OCI-LY1 (cell line): ENCODE measurements at regions not wholly inside any gene's neighbourhood (a gene's known extent, or its start where the extent isn't known, plus 50 kb on each side); places are given as distances from the start of the nearest gene placed in this dataset.

Source experiments
- EZH2 ChIP-seq: fragments of 200-600 bp; sonication (generic), shearing (Covaris generic); IDR thresholded peaks from 2 replicates; pipeline ENCODE4 v1.8.0; 2017; ENCODE audit warnings: borderline replicate concordance, mixed run types, mild to moderate bottlenecking, antibody characterized with exemption, low read length, moderate library complexity, mixed read lengths
- TF ChIP-seq, protein P1 (sequence below): fragments of 200-600 bp; sonication (generic), shearing (Covaris generic); IDR thresholded peaks from 2 replicates; pipeline ENCODE4 v1.5.1; 2017; ENCODE audit warnings: mild to moderate bottlenecking, antibody characterized with exemption, low read length, moderate library complexity, mixed read lengths

DNA sequence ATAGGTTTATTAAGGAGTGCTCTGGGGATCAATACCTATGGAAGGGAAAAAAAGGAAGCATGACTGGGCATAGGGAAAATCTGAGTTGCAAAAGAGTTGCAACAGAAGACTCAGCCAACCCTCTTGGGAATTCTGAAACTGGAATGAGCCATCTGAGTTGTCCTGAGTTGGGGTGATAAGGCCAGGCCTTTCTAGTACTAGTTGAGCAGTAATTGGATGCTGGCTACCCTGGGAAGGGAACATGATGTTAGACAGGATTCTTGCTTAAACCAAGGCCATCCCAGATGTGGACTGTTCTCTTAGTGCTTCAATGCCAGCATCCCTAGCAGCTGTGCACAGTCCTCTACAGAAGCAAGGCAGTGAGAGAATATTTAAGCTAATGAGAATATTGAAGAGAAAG is 348.8 kb upstream of the GULP1 start:
- TF ChIP-seq, protein P1, sequence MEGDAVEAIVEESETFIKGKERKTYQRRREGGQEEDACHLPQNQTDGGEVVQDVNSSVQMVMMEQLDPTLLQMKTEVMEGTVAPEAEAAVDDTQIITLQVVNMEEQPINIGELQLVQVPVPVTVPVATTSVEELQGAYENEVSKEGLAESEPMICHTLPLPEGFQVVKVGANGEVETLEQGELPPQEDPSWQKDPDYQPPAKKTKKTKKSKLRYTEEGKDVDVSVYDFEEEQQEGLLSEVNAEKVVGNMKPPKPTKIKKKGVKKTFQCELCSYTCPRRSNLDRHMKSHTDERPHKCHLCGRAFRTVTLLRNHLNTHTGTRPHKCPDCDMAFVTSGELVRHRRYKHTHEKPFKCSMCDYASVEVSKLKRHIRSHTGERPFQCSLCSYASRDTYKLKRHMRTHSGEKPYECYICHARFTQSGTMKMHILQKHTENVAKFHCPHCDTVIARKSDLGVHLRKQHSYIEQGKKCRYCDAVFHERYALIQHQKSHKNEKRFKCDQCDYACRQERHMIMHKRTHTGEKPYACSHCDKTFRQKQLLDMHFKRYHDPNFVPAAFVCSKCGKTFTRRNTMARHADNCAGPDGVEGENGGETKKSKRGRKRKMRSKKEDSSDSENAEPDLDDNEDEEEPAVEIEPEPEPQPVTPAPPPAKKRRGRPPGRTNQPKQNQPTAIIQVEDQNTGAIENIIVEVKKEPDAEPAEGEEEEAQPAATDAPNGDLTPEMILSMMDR = no peak
- TF ChIP-seq EZH2 = no peak
